NCI-H1417 (cell line): ENCODE measurements at regions not wholly inside any gene's neighbourhood (a gene's known extent, or its start where the extent isn't known, plus 50 kb on each side); places are given as distances from the start of the nearest gene placed in this dataset.
A peak's percentile ranks its signal among the peaks of the same experiment; 100 is the strongest.
"Not testable (repeated sequence)": the region's sequence is repeated elsewhere in the genome, so short reads cannot be mapped to it uniquely, and the experiment has no call there.

Source experiments
- DNase-seq, 3 experiments: peaks; one replicate each; lab custom pipeline; 2025; lab: John Stamatoyannopoulos, UW

- DNase-seq = no peak
These were observed 69.1 kb upstream of the ADTRP start for GRCh38 chr6:11847515-11848345.

DNA sequence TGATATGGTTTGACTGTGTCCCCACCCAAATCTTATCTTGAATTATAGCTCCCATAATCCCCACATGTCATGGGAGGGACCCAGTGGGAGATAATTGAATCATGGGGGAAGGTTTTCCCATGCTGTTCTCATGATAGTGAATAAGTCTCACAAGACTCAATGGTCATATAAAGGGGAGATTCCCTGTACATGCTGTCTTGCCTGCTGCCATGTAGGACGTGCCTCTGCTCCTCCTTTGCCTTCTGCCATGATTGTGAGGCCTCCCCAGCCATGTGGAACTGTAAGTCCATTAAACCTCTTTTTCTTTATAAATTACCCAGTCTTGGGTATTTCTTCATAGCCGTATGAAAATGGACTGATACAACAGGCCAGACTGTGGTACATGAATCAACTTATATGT, 68.5 kb upstream of the ADTRP start:
- not testable (repeated sequence) for DNase-seq

DNA sequence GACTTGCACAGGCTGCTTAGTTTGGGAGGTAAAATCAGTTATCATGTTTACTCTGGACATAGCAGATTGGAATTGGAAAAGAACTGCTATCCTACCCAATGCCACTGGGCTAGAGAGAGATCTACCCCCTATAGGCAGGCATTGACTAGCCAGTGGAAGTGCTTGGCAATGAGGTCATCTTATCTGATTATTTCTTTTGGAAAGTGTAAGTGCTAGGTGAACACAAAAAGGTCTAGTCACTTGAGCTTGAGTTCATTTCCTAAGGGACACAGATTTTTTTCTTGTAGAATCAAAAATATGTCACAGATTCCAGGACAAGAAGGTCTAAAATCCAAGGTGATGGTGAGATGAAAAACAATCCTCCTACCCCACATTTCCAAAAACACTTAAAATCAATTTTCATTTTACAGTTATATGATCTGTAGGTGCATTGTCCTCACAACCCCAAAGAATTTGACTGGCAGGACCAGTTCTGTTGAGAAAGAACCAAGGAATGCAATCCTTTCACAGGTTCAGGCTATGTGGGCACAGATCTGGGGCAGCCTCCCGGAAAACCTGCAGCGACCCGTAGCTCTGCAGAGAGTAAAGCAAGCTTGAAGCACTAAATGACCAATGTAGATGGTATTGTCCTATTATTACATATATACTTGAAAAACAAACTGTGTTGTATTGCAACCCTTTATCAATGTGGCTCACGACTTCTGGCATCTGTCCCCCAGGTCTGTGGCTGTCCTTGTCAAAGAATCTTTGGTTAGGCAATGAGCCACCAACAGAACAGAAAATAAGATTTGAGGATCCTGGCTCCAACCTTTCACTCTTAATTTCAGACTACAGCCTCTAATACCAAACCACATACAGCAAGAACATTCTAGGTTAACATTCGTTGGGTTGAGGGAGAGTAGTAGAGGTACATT, 67.3 kb upstream of the ADTRP start:
- DNase-seq = no peak

DNA sequence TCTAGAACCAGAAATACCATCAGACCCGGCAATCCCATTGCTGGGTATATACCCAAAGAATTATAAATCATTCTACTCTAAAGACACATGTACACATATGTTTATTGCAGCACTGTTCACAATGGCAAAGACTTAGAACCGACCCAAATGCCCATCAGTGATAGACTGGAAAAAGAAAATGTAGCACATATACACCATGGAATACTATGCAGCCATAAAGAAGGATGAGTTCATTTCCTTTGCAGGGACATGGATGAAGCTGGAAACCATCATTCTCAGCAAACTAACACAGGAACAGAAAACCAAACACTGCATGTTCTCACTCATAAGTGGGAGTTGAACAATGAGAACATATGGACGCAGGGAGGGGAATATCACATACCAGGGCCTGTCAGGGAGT, 64.2 kb upstream of the ADTRP start:
- DNase-seq = not testable (repeated sequence)

GRCh38 chr6:11835065-11835464, 56.5 kb upstream of the ADTRP start:
- DNase-seq = no peak

DNA sequence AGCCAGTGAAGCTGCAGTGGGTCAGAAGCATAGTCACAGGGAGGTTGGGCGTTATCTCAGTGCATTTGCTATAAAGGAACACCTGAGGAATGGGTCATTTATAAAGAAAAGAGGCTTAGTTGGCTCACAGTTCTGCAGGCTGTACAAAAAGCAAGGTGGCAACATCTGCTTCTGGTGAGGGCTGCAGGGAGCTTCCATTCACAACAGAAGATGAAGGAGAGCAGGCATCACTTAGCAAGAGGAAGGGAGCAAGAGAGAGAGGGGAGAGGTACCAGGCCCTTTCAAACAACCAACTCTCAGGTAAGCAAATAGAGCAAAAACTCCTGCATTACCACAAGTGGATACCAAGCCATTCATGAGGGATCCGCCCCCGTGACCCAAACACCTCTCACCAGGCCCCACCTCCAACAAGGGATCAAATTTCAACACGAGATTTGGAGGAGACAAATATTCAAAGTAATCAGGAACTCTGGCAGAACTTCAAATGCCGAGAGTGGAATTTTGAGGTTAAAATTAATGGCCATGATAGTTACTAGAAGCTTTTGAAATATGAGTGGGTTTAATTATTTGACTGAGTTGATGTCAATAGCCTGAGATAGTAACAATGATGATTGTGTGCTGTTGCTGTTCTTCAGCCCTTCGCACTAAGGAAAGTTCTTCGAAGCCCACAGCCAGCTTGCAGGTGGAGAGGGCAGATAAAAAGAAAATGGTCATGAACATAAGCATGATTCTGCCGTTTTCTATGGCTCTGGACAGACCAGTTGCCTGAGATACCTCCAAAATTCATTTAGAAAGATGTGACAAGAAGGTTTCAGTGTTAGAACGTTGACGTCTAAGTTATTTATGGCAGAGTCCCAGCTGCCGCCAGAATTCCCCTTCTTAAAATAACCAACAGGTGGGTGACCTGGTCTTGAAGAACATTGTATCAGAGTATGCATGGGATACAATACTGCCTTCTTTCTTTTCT, 55.3 kb upstream of the ADTRP start:
- peak in 2 of 3 experiments; percentile 4 to 50 for DNase-seq

DNA sequence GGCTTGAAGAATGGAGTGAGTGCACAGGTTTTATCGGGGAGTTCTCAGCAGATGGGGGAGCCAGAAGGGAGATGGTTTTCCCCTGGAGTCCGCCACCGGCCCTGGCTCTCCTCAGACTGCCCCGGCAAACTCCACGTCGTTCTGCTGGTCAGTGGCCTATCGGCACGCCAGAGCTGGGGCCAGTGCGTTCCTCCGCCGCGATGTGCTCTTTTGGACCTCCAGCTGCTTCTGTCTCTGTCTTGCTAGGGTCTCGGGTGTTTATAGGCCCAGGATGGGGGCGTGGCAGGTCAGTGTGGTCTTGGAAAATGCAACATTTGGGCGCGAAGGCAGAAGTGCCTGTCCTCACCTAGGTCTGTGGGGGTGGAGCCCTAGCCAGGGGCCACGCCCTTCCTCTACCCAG, 53.0 kb upstream of the ADTRP start:
- DNase-seq = no peak

DNA sequence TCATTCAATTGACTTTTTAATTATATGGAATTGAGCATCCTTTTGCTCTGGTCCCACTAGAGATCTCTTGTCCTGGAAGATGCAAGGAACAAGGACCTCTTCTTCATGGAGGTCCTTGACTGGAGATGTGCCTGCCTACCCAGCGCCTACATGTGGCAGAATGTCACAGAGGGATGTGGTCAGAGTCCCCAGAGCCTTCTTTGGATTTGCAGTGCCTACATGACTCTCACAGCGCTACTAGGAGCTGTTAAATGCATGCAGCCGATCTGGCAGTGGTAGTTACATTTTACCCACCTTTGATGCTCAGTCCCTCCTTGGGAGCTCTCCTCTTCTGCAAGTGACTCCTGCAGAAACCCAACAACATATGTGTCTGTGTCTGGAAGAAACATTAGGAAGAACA, 51.9 kb upstream of the ADTRP start:
- DNase-seq = no peak

- peak in 2 of 3 experiments; percentile 3 to 15 for DNase-seq
These were observed 51.5 kb upstream of the ADTRP start for GRCh38 chr6:11830105-11830504.

DNA sequence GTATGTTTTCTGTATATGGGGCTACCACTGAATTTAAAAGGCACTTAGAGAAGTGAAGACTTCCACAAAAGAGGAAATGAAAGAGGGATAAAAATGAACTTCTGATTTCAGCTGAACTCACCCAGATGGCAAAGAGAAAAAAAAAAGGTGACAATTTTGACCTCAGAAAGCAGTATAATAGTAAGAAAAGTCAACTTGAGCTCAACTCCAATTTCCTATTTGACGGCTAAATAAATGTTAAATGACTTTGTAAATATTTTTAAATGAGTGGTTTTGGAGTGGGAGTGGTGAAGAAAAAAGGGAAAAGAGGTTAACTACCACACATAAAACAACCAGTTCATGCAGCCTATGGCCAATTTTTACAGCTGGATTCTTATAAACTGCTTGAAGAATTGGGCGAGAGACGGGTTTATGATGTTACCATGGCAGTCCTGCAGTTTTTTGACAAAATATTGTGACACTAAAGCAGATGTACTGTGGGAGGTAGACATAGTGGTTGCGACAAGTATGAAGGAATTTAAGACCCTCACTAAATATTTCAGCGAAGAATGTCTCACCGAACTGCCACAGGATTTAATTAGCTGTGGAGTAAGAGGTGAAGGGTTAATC, 49.8 kb upstream of the ADTRP start:
- DNase-seq = no peak
